DOHH2 (cell line): ENCODE measurements at regions not wholly inside any gene's neighbourhood (a gene's known extent, or its start where the extent isn't known, plus 50 kb on each side); places are given as distances from the start of the nearest gene placed in this dataset.

ENCODE experiments used
- EZH2phosphoT487 ChIP-seq: fragments of 200-600 bp; sonication (generic); IDR thresholded peaks from 2 replicates; pipeline ENCODE4 v1.6.1; 2017; ENCODE audit warnings: borderline replicate concordance, mild to moderate bottlenecking, antibody characterized with exemption, low read length, moderate library complexity, mixed read lengths
- TF ChIP-seq, protein P1 (sequence below): fragments of 200-600 bp; sonication (generic); IDR thresholded peaks from one replicate; pipeline ENCODE4 v1.5.1; 2014; ENCODE audit warnings: antibody characterized with exemption, mild to moderate bottlenecking, low read depth, low read length; ENCODE audit not compliant: poor library complexity, severe bottlenecking

DNA sequence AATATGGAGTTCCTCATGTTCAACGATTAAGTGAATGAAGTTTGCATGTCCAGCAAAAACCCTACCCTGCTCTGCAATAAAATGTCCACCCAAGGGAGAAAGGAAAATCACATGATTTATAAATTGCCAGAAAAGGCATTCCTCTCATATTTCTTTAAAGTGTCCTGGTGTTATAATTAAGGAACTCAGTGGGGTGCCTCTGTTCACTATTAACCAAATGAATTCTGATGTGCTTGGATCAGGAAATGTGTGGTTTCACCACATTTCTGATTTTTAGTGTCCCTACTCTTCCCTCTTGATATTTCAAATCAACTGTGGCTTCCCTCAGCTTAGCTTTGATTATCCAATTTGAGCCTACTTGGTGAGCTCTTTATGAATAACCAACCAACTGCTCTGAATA is 208.1 kb downstream of the PHLDA1 start:
- TF ChIP-seq, protein P1, sequence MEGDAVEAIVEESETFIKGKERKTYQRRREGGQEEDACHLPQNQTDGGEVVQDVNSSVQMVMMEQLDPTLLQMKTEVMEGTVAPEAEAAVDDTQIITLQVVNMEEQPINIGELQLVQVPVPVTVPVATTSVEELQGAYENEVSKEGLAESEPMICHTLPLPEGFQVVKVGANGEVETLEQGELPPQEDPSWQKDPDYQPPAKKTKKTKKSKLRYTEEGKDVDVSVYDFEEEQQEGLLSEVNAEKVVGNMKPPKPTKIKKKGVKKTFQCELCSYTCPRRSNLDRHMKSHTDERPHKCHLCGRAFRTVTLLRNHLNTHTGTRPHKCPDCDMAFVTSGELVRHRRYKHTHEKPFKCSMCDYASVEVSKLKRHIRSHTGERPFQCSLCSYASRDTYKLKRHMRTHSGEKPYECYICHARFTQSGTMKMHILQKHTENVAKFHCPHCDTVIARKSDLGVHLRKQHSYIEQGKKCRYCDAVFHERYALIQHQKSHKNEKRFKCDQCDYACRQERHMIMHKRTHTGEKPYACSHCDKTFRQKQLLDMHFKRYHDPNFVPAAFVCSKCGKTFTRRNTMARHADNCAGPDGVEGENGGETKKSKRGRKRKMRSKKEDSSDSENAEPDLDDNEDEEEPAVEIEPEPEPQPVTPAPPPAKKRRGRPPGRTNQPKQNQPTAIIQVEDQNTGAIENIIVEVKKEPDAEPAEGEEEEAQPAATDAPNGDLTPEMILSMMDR = no peak
- no peak for TF ChIP-seq EZH2phosphoT487
